OCI-M2 (cell line): ENCODE measurements at regions not wholly inside any gene's neighbourhood (a gene's known extent, or its start where the extent isn't known, plus 50 kb on each side); places are given as distances from the start of the nearest gene placed in this dataset.
"Not testable (repeated sequence)": the region's sequence is repeated elsewhere in the genome, so short reads cannot be mapped to it uniquely, and the experiment has no call there.

Experiments
- DNase-seq: peaks from one replicate; lab custom pipeline; 2025; ENCODE audit not compliant: unreplicated experiment; lab: John Stamatoyannopoulos, UW

DNA sequence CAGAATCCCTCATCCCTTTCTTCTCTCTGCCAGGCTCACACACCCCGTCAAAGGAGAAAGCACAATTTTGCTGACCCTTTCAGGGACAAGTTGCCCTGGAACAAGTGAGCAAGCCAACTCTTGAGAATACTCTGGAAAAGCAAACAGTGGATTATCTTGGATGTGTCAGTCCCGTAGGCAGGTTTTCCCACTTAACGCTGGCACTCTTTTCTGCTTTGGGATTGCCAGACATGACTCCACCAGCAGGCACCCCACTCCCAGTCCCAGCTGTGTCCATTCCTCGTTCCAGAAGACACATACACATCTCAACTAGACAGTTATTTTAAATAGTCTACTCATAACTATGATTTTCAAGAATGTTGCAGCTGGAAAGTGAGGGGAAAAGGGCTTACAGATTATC lies 145.5 kb upstream of the CDKN3 start:
- DNase-seq = no peak

DNA sequence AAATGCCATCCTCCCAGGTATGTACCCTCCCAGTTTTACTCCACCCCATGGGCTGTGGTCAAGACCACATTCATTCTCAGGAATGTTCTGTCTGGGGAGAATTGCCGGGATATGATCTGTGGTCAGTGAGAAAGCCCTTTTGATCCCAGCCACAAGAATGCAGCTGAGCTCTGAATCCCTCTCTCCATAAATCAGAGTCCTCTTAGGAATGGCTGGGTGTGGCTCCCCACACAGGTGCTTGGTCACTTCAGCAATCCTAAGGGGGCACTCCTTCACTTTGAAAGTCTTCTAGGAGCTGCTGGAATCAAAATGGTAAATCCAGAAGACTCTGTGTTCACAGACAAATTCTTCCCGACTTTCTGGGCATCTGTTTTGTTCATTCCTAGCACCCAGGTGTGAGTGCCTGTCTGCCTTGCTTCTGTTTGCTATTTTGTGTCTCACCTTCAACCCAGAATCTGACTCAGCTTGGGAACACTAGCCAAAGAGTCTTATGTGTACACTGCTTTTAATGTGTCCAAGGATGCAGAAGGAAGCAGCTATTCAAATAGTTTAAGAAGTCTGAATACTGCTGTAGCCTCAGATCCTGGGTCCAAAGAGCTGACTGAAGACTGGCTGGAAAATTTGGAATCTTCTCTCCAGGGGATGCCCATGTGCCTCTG lies 144.6 kb upstream of the CDKN3 start:
- no peak for DNase-seq

DNA sequence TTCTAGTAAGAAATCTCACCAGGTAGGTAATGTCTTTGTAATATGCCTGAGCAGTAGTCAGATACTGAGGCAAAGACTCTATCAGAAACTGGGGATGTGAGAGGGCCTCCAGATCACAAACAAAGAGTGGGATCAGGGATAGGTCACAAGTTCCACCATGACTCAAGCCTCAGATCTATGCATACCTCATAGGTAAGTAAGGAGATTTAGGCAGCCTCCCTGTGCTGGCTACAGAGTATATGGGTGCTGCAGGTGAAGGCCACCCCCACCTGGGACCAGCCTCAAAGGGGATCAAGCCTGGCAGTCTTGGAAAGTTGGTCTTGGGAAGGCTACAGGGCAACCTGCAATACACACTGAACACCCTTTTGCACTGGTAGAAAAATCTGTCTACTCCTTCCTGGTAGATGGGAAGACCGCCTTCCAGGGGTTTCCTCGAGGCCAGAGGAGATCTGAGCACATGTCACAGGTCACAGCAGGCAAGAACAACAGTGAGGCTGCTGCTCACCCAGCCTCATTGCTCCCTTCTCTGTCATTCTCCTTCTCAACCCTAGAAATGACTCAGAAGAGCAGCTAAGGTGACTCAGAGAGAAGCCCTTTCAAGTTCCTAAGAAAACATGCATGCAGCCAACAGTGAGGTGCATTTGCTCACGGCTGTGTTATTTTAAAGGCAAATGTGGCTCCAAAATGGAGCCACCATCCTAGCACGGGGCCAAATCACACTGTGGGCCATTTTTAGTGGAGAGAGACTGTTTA lies 143.4 kb upstream of the CDKN3 start:
- DNase-seq = no peak

DNA sequence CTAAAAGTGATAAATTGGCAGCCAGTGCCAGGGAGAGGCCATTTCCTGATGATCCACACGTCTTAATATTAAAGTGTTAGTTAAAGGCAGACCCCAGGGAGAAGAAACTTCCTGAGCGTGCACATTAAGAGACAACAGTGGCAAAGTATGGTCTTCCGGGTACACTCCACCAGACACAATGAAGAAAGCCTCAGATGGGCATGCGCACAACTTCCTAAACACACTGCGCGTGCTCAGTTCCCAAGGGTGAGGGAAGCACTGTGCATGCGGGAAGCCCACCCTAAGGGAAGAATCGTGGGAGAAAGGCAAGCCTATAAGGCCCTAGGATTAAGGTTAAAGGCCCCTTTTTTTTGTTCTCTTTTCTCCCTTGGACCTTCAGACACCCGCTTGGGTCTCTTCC lies 140.7 kb upstream of the CDKN3 start:
- no peak for DNase-seq

DNA sequence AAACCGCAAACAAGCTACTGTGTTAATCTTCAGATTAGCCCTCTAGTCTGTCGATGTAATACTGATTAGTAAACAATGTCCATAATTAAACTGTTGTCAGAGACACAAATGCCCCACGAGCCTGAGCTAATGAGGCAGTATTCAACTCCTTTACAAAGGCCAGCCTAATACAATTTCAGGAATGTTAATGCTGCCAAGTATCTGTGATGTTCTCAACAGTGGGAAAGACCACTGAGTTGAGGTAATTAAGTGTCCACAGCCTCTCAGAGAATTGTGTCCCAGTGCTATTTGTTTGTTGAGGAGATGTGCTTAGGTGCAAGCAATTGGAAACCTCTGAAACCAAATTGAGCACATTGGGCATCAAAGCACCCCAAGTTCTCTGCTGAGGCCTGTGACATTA lies 139.4 kb upstream of the CDKN3 start:
- DNase-seq = no peak

DNA sequence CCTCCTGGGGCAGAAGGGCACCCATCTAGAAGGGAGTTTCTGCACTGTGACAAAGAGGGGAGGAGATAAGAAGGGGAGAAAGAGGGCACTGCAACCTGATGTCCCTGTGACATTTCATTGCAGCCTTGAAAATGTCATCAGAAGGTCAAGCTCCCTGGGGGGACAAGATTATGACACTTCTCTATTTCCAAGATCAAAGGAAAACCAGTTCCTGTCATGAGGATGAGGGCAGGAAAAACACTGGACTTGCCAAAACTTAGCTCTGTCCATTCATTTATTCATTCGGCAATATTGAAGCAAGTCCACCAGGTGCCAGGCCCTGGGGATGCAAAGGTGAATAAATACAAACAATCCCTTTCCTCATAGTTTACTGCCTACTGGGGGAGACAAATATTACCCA lies 138.4 kb upstream of the CDKN3 start:
- no peak for DNase-seq

DNA sequence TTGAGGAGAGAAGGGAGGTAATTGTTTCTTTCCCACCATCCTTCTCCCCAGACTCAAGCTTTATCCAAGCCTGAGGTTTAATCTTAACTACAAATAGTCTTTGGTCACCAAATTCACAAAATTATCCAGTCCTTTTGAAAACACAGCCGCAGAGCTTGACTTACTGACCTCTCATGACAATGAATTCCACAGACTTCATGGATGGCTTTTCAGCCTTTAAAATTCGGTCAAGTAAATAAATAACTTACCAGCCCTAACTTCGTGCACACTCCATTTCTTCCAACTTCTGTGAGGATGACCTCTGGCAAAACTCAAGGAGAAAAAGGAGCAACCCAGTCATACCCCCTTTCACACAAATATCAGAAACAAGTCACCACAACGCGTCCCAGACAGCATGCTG lies 137.0 kb upstream of the CDKN3 start:
- no peak for DNase-seq

DNA sequence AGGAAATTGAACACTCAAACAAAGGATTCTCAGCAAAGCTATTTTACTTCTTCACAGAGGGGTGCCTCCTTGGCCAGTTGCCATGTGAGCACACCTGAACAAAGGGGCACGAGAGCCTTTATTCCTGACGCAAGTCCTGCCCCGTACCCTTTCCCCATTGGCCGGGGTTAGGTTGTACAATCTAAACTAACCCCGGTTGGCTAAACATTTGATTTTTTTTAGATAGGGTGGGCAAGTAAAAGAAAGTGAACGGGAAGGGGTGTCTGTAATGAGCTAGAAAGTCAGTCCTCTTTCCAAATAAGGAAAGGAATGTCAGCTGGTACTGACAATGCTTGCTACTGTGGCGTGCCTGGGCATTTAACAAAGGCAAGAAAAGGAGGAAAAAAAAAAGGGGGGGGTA lies 135.5 kb upstream of the CDKN3 start:
- no peak for DNase-seq

DNA sequence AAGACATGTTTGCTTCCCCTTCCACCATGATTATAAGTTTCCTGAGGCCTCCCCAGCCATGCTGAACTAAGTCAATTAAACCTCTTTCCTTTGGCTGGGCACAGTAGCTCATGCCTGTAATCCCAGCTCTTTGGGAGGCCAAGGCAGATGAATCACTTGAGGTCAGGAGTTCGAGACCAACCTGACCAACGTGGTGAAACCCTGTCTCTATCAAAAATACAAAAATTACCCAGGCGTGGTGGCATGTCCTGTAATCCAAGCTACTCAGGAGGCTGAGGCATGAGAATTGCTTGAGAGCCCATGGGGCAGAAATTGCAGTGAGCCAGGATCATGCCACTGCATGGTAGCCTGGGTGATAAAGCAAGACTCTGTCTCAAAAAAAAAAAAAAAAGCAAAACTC lies 130.2 kb upstream of the CDKN3 start:
- not testable (repeated sequence) for DNase-seq

DNA sequence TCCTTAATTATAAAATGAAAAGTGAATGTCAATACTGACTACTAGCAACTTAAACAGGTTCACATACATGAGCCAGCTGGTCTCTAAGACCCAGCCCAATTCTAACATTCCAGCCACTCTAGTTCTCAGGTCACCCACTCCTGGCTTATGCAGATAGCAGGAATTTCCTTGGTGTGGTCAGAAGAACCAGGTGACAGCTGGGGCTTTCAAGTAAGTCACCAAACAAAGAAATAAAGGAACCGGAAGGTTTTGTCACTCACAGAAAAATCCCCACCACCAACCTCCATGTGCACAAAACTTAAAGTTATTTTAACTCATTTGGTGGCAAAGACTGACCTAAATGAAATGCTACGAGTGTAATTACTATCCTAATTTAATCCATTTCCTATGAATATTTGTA lies 129.6 kb upstream of the CDKN3 start:
- DNase-seq = no peak

DNA sequence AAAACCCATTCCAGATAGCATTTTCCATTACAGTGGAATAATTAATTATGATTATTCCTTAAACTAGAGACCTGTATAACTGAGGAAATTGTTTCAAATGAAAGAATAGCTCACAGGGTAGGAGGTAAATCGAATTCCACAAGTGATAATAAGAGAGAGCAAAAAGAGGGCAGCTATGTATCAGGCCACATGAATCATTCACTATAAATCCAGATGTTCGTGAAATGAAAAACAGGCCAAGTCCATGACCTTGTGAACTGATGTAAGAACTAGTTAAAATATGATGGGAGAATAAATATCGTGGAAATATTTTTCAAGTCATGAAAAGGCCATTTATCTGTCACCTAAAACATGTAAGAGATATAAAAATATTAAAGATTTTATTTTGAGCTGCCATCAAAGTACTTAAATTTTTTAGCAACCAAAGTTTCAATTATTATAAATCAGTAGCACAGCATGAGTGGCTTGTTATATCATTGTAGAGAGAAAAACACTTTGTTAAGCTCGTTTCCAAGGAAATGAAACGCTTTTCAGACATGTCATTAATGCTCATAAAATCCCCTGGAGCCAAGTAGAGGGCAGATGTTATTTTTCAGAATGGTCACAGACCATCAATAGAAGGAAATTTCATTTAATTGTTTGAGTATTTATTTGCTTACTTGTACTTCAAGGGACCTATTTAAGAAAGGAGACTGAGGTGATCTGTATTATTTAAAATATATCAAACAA lies 120.6 kb upstream of the CDKN3 start:
- DNase-seq = no peak

DNA sequence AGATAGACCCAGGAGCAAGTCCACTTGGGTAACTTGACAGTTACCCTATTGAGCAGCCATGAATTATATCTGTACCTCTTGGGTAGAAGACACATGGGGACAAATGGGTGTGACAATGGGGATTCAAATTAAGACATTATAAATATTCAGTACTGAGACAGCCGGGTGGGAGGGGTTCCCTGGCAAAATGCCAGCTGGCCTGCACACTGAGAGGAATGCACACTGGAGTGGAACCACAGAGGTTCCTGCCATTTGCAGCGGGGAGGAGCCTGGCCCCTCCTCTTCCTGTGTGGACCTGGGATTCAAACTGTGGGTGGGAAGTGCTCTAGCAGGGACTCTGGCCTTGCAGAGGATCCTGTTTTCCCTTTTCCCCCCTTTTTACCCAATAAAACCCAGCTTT lies 118.7 kb upstream of the CDKN3 start:
- no peak for DNase-seq

DNA sequence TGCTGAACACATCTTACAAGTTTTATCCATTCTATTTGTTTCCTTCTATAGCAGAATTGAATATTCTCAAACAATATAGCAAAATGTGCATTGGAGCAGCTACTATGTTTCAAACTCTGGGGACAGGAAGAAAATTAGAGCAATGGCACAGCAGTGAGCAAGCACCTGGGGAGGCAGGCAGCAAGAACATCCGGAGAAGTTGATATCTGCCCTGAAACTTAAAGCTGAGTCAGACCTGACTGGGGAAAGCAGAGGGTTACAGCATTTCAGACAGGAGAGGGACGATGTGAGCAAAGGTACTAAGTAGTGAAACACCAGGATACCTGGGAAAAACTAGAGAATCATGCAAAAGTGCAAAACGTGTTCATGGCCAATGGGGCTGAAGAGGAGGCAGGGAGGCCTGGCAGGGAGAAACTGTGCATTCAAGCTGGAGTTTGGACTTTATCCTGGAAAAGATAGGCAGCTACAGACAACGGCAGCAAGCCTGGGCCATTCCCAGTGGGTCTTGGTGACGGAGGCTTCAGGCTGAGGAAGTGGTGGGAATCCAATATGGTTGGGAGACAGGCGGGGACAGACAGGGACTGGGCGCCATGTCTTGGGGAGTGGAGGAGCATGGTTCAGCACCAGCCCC lies 118.0 kb upstream of the CDKN3 start:
- DNase-seq = no peak

DNA sequence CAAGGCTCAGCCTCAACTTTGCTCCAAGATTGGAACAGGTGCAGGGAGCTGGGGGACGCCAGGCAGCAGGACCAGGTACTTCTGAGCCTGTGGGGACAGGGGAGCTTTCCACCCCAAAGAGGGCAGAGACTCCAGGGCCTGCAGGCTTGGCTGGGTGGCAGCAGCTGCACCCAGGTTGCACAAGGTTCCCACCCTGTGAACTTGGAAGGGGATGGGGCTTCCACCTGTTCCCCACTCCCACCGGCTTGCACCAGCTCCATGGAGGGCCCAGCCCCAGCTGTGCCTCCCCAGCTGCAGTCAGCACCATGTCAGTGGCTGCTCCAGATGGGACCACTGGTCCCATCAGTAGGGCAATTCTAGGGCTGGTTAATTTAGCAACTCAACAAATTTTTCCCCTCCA lies 114.0 kb upstream of the CDKN3 start:
- DNase-seq = no peak

DNA sequence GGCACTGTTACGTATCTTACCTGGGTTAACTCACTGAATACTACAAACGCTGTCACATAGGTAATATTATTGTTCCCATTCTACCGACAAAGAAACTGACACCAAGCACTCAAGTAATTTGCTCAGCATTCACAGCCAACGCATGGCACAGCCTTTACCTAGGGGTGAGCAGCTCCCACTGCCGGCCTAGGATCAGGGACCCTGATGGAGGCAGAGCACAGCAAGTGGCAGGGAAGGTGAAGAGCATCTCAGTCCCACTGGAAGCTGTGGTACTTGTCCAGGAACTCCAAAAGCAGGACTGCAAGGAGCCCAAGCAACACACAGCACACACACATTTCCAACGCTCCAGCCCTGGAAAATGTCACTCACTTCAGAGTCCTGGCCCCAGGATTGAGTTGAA lies 111.8 kb upstream of the CDKN3 start:
- DNase-seq = no peak

DNA sequence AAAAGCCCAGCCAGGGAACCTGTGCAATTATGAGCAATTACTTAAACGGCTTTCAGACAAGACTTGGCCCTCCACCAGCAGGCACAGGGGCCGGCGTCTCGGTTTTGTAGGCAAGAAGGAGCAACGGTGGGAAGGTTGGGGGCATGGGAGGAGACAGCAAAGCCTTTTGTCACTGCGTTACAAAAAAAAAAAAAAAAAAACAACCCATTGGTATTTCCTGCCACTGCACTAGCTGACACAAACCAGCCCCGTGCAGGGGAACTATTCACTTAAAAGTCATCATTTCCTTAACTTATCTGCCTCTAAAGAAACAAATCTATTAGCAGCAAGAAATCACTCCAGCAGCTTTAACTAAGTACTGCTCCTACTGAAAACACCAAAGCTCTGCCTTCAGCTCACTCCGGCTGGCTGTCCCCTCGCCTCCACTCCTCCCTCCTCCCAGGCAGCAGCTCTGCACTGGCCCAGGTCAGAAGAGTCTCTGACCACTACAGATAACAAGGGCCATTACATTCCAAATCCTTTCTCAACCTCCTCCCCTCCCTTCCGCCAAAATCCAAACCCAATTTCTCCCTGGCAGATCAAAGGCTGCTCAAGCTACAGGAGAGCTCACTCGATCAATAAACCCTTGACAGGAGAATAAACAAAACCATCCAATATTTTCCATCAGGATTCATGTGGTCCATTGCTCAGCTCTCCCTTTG lies 105.2 kb upstream of the CDKN3 start:
- DNase-seq = no peak

DNA sequence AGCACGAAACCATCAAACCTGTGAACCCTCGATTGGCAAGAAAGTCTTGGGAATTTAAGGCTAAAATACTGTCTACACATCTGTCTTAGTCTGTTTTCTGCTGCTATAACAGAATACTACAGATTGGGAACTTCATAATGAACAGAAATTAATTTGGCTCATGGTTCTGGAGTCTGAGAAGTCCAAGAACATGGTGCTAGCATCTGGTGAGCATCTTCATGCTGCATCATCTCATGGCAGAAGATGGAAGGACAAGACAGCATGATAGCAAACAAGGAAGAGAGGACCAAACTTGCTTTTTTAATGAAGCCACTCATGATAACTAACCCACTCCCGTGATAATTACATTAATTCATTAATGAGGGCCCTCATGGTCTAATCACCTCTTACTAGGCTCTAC lies 102.0 kb upstream of the CDKN3 start:
- no peak for DNase-seq

DNA sequence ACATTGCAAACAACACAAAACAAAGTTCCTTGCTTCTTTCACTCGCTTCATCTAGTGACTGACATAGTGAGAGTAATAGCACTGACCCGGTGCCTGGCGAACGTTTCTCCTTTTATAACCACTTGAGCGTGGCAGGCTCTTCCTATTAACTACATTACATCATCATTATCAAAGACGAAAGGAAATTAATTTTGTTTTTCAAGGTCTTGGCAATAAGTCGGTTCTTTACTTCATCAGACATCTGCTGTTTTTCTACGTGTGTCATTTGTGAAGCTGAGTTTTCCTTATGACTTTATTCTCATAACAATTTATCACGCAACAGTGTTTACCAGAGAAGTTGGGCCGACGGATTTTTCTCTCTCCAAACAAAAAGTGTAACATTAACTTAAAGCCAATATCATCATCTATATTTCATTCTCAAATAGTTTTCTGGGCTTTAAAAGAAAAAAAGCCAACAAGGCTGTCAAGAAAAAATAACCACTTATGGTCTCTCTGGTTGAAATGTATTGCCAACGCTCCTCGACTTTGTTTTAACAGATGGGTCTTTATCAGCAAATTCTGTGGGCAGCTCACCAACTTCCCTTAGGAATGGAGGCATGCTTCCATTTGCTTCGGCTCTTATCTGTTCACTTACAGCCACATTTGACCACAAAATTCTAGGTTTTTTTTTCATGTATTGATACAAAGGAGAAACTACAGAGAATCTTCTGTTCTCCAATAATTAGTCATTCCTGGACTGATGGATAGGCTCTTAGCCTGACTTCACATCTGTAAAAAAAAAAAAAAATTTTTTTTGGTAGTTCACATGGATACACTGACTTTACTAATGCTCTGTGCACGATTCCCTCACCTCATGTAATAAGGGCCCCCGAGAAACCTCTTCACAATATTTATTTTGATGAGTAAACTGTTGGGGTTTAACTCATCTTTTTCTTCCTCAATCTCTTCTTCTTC lies 97.1 kb upstream of the CDKN3 start:
- DNase-seq = no peak

DNA sequence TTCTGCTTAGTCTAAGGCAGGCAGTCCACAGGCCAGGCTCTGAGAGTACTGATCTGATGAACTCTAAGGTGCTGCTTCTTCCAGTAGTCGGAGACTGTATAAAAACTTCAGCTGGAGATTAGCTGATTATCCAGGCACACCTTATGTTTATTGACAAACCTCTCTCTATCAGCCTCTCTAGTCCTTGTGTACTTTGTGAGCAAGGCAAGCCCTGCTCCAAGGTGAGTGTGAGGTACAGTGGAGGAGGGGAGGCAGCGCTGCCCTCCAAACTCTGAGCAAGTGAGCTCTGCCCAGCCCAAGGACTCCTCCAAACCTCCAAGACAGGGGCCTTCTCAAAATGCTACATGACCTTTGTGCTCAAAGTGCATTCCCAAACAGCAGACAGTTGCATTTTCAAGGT lies 95.9 kb upstream of the CDKN3 start:
- DNase-seq = no peak

DNA sequence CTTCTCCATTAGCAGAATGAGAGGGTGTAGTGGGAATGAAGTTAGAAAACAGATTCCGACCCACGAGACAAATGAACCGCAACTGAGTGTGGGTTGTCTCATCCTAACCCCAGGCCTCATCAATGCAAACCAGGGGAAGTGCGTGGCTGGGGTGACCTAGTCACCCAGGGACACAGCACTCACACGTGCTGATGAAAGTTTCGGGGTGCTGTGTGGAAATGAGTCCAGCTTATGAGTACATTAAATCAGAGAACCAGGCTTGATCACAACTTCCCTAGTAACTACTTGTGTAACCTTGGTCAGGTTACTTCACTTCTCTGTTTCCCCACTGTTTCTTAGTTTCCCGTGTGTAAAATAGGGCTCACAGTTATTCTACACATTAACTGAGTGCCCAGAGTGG lies 95.4 kb upstream of the CDKN3 start:
- DNase-seq = no peak
